Activated naive CD8-positive, alpha-beta T cell treated with anti-CD3 and anti-CD28 coated beads, Interleukin-2, amount 50 U/mL, for 24 hours (primary cell): ENCODE measurements at regions not wholly inside any gene's neighbourhood (a gene's known extent, or its start where the extent isn't known, plus 50 kb on each side); places are given as distances from the start of the nearest gene placed in this dataset.
"Not testable (repeated sequence)": the region's sequence is repeated elsewhere in the genome, so short reads cannot be mapped to it uniquely, and the experiment has no call there.

Experiments used
- ATAC-seq: fragments of 150-1000 bp; cut with Tn5 transposase; one replicate; pipeline ENCODE4 v1.10.0; 2021
- DNase-seq: peaks from one replicate; pipeline ENCODE4 v3.0.0; 2021
- H3K27ac Mint-ChIP-seq: one replicate; pipeline ENCODE4 v1.8.0; 2021; ENCODE audit warnings: mild to moderate bottlenecking, mixed read lengths
- H3K27me3 Mint-ChIP-seq: one replicate; pipeline ENCODE4 v1.8.0; 2021; ENCODE audit warnings: mixed read lengths
- H3K36me3 Mint-ChIP-seq: one replicate; pipeline ENCODE4 v1.8.0; 2021; ENCODE audit warnings: low read depth, mixed read lengths
- H3K4me1 Mint-ChIP-seq: one replicate; pipeline ENCODE4 v1.8.0; 2021; ENCODE audit warnings: mixed read lengths
- H3K4me3 Mint-ChIP-seq: one replicate; pipeline ENCODE4 v1.8.0; 2021; ENCODE audit warnings: mild to moderate bottlenecking, moderate library complexity, mixed read lengths
- H3K9me3 Mint-ChIP-seq: one replicate; pipeline ENCODE4 v1.8.0; 2021; ENCODE audit warnings: mixed read lengths

GRCh38 chr15:38002883-38003477 is 68.5 kb downstream of the TMCO5A start:
- no peaks in the 10 kb centered on the region for H3K4me1 Mint-ChIP-seq

GRCh38 chr15:38004218-38004861 is 69.9 kb downstream of the TMCO5A start:
- Mint-ChIP-seq H3K36me3 (no peaks in the 10 kb centered on the region), H3K4me1 (no peaks in the 10 kb centered on the region), H3K4me3 (no peak overlapping the region), H3K9me3 (peaks cover 25% of the 10 kb centered on the region), H3K27me3 (peaks cover 13% of the 10 kb centered on the region), H3K27ac (no peak overlapping the region)
- DNase-seq (no peak), ATAC-seq (no peak)

More at GRCh38 chr15:38002883-38003477, 68.5 kb downstream of the TMCO5A start:
- Mint-ChIP-seq H3K27ac (no peak overlapping the region), H3K27me3 (peaks cover 13% of the 10 kb centered on the region), H3K36me3 (no peaks in the 10 kb centered on the region), H3K9me3 (peaks cover 28% of the 10 kb centered on the region), H3K4me3 (no peak overlapping the region)
- no peak for ATAC-seq
- DNase-seq = peak; percentile 20

DNA sequence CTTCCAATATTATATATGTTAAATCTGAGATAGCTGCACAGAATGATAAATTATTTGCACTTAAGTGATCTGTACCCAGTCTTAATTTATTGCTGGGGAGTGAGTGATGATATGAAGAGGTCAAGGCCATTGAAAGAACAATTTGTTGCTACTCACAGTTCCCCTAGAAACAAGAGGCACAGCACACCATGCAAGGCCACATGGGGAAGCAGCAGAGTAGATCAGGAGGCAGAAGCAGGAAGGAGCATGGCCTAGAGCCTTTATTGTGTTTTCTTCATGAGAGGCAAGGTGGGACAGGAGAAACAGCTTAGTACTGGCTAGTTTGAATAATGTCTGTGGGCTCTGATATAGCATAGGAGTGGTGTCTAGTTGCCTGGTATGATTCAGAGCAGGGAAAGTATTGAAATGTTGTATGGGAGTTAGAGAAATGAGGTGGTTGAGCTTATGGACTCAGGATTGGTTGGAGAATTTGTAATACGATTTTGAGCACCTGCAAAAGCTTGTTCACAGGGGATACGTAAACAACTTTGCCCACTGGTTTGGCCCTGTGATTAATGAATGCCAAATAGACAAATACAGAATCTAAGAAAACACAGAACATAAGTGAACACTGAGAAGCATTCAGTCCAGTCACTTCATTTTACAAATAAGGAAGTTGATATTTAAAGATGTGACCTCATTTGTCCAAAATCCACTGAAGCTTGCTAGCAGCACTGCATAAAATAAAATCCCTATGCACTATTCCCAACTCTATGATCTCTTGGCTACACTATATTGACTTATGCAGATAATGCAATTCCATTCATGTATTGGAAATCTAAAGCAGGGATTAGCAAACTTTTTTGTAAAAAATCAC is 71.7 kb downstream of the TMCO5A start:
- no peak for ATAC-seq
- Mint-ChIP-seq H3K4me3 (no peak overlapping the region), H3K27me3 (peaks cover 14% of the 10 kb centered on the region), H3K27ac (no peak overlapping the region), H3K36me3 (no peaks in the 10 kb centered on the region), H3K9me3 (peaks cover 22% of the 10 kb centered on the region), H3K4me1 (no peaks in the 10 kb centered on the region)
- DNase-seq = no peak

DNA sequence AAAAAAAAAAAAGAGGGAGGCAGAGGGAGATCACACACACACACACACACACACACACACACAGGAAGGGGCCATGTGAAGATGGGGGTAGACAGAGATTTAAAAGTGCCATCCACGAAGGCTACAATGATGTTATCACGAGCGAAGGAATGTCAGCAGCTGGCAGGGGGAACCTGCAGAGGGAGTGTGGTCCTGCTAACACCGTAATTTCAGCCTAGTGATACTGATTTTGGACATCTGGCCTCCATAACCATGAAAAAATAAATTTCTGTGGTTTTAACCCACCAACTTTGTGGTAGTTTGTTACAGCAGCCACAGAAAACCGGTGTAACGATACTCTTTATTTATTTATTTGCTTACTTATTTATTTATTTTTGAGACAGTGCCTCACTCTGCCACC is 76.0 kb downstream of the TMCO5A start:
- Mint-ChIP-seq H3K9me3 (no peaks in the 10 kb centered on the region), H3K36me3 (no peaks in the 10 kb centered on the region), H3K4me1 (no peaks in the 10 kb centered on the region), H3K27ac (no peak overlapping the region), H3K27me3 (peaks cover 5% of the 10 kb centered on the region), H3K4me3 (no peak overlapping the region)
- no peak for DNase-seq
- ATAC-seq = no peak

- DNase-seq (no peak), ATAC-seq (no peak)
- peaks cover 5% of the 10 kb centered on the region for H3K27me3 Mint-ChIP-seq
- H3K27ac Mint-ChIP-seq = no peak overlapping the region
- H3K36me3 Mint-ChIP-seq = no peaks in the 10 kb centered on the region
- H3K4me1 Mint-ChIP-seq = no peaks in the 10 kb centered on the region
- H3K4me3 Mint-ChIP-seq = no peak overlapping the region
- H3K9me3 Mint-ChIP-seq = no peaks in the 10 kb centered on the region
Measured at GRCh38 chr15:38012894-38013293, 78.5 kb downstream of the TMCO5A start.

DNA sequence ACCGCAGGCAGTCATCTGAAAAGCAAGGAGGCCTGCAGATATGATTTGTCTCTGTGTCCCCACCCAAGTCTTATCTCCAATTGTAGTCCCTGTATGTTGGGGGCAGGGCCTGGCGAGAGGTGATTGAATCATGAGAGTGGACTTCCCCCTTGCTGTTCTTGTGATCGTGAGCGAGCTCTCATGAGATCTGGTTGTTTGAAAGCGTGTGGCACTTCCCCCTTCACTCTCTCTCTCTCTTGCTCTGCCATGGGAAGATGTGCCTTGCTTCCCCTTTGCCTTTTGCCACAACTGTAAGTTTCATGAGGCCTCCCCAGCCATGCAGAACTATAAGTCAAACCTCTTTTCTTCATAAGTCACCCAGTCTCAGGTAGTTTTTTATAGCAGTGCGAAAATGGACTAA is 83.3 kb downstream of the TMCO5A start:
- no peak overlapping the region for H3K27ac Mint-ChIP-seq
- peaks cover 12% of the 10 kb centered on the region for H3K27me3 Mint-ChIP-seq

DNA sequence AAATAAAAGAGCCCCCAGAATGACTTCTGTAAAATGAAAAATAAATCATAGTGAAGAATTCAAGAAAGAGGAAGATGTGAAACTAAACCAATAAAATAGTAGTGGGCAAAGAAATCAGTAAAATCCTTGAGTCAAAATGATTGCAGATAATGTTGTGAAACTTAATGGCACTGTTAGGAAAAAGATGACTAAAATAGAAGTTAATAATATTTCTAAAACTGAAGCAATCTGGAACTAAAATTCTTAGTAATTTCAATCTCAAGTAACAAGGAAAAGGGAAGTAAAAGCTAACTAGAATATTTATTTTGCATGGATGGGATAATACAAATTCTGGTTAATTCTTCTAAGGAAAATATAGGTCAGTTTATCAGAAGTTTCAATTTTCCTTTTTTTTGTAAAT is 84.6 kb downstream of the TMCO5A start:
- no peak for DNase-seq
- no peak for ATAC-seq
- Mint-ChIP-seq H3K36me3 (no peaks in the 10 kb centered on the region), H3K9me3 (peaks cover 2% of the 10 kb centered on the region), H3K4me1 (no peaks in the 10 kb centered on the region), H3K4me3 (no peak overlapping the region), H3K27ac (no peak overlapping the region), H3K27me3 (peaks cover 11% of the 10 kb centered on the region)

More for the DNA sequence above, 83.3 kb downstream of the TMCO5A start:
- no peaks in the 10 kb centered on the region for H3K9me3 Mint-ChIP-seq
- H3K4me3 Mint-ChIP-seq = no peak overlapping the region
- ATAC-seq (no peak), DNase-seq (no peak)
- no peaks in the 10 kb centered on the region for H3K4me1 Mint-ChIP-seq
- no peaks in the 10 kb centered on the region for H3K36me3 Mint-ChIP-seq

DNA sequence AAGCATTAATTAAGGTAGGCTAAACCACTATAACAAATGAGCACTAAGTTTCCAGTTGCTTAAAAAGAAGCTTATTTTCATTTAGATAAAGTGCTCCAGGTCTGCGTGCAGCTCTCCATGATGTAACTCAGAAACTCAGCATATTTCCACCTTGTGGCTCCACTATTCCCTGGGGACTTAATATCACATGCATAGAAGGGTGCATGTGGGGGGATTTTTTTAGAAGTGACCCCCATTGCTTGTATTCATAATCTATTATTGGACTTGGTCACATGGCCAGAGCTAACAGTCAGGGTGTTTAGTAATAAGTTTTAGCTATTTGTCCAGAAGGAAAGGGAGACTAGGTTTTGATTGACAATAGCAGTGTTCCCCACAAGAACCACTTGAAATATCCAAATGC is 86.8 kb downstream of the TMCO5A start:
- no peaks in the 10 kb centered on the region for H3K4me1 Mint-ChIP-seq
- H3K9me3 Mint-ChIP-seq = peaks cover 5% of the 10 kb centered on the region
- no peaks in the 10 kb centered on the region for H3K36me3 Mint-ChIP-seq
- no peak overlapping the region for H3K4me3 Mint-ChIP-seq
- no peak for DNase-seq
- peaks cover 13% of the 10 kb centered on the region for H3K27me3 Mint-ChIP-seq
- no peak for ATAC-seq
- no peak overlapping the region for H3K27ac Mint-ChIP-seq

GRCh38 chr15:38024293-38025091 is 90.1 kb downstream of the TMCO5A start:
- DNase-seq = no peak
- H3K27me3 Mint-ChIP-seq = peaks cover 12% of the 10 kb centered on the region

DNA sequence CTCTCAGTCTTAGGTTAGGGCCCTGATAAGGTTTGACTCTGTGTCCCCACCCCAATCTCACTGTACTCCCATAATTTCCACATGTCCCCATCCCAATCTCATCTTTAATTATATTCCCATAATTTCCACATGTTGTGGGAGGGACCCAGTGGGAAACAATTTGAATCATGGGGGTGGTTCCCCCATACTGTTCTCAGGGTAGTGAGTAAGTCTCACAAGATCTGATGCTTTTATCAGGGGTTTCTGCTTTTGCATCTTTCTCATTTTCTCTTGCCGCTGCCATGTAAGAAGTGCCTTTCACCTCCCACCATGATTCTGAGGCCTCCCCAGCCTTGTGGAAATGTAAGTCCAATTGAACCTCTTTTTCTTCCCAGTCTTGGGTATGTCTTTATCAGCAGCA is 91.2 kb downstream of the TMCO5A start:
- not testable (repeated sequence) for H3K4me1 Mint-ChIP-seq, H3K27ac Mint-ChIP-seq, H3K9me3 Mint-ChIP-seq, H3K4me3 Mint-ChIP-seq, DNase-seq, H3K36me3 Mint-ChIP-seq, H3K27me3 Mint-ChIP-seq, ATAC-seq

More at GRCh38 chr15:38024293-38025091, 90.1 kb downstream of the TMCO5A start:
- no peaks in the 10 kb centered on the region for H3K4me1 Mint-ChIP-seq
- no peak overlapping the region for H3K27ac Mint-ChIP-seq
- H3K36me3 Mint-ChIP-seq = no peaks in the 10 kb centered on the region
- no peak for ATAC-seq
- H3K9me3 Mint-ChIP-seq = peaks cover 5% of the 10 kb centered on the region
- H3K4me3 Mint-ChIP-seq = no peak overlapping the region

GRCh38 chr15:38028869-38029268 is 94.4 kb downstream of the TMCO5A start:
- no peak overlapping the region for H3K4me3 Mint-ChIP-seq
- peaks cover 5% of the 10 kb centered on the region for H3K9me3 Mint-ChIP-seq
- H3K27ac Mint-ChIP-seq = no peak overlapping the region
- no peaks in the 10 kb centered on the region for H3K36me3 Mint-ChIP-seq
- peaks cover 11% of the 10 kb centered on the region for H3K27me3 Mint-ChIP-seq
- ATAC-seq = no peak
- no peak for DNase-seq
- H3K4me1 Mint-ChIP-seq = no peaks in the 10 kb centered on the region

DNA sequence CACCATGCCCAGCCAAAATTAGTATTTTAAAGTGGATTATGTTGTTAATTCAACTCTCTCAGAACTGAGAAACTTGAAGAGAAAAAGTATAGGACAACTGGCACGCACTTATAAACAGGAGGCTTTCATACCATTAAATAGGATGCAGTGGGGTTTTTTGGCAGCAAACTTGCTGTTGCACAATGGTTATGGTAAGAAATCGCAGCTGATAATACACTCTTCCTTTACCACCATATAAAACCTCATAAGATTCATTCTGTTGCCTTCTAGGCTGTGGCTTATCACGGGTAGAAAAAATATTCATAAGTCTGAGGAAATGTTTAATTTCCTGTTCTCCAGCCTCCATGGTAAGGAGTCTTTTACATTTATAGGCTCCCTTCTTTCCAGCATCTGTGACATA is 95.3 kb downstream of the TMCO5A start:
- Mint-ChIP-seq H3K4me1 (no peaks in the 10 kb centered on the region), H3K27me3 (peaks cover 13% of the 10 kb centered on the region), H3K36me3 (no peaks in the 10 kb centered on the region), H3K27ac (no peak overlapping the region), H3K9me3 (no peaks in the 10 kb centered on the region), H3K4me3 (no peak overlapping the region)
- ATAC-seq (no peak), DNase-seq (no peak)

GRCh38 chr15:38030609-38031008 is 96.2 kb downstream of the TMCO5A start:
- ATAC-seq (no peak), DNase-seq (no peak)
- no peaks in the 10 kb centered on the region for H3K36me3 Mint-ChIP-seq
- H3K9me3 Mint-ChIP-seq = no peaks in the 10 kb centered on the region
- H3K27me3 Mint-ChIP-seq = peaks cover 17% of the 10 kb centered on the region
- H3K4me1 Mint-ChIP-seq = no peaks in the 10 kb centered on the region
- H3K4me3 Mint-ChIP-seq = no peak overlapping the region
- no peak overlapping the region for H3K27ac Mint-ChIP-seq

- no peaks in the 10 kb centered on the region for H3K4me1 Mint-ChIP-seq
- H3K27me3 Mint-ChIP-seq = peaks cover 31% of the 10 kb centered on the region
- no peaks in the 10 kb centered on the region for H3K9me3 Mint-ChIP-seq
- H3K4me3 Mint-ChIP-seq = no peak overlapping the region
- ATAC-seq (no peak), DNase-seq (no peak)
- no peak overlapping the region for H3K27ac Mint-ChIP-seq
- H3K36me3 Mint-ChIP-seq = no peaks in the 10 kb centered on the region
Measured at GRCh38 chr15:38035701-38036100, 101.3 kb downstream of the TMCO5A start.
